ENCODE measurements at regions not wholly inside any gene's neighbourhood (a gene's known extent, or its start where the extent isn't known, plus 50 kb on each side); places are given as distances from the start of the nearest gene placed in this dataset.
"Not testable (repeated sequence)": the region's sequence is repeated elsewhere in the genome, so short reads cannot be mapped to it uniquely, and the experiment has no call there.

DNA sequence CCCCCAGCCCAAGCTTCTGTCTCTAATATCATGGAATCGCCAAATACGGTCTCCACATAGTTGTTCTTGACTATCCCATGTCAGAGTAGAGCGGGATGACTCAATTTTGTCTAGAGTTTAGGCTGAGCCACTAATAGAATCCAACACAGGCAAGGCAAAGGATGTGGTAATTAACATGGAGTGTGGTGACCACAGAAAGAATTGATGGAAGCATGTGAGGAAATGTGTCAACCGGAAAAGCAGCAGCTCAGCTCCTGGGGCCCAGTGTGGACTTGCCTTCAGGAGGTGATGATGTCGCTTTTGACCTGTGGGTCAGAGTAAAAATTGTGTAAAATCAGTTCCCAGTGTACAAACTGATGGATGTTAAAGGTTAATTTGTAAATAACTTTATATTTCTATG is 139.3 kb upstream of the KLF6 start:
- no peak overlapping the region for H3K4me3 ChIP-seq (ENCODE audit: low read depth, low read length)
- TF ChIP-seq, protein P1, sequence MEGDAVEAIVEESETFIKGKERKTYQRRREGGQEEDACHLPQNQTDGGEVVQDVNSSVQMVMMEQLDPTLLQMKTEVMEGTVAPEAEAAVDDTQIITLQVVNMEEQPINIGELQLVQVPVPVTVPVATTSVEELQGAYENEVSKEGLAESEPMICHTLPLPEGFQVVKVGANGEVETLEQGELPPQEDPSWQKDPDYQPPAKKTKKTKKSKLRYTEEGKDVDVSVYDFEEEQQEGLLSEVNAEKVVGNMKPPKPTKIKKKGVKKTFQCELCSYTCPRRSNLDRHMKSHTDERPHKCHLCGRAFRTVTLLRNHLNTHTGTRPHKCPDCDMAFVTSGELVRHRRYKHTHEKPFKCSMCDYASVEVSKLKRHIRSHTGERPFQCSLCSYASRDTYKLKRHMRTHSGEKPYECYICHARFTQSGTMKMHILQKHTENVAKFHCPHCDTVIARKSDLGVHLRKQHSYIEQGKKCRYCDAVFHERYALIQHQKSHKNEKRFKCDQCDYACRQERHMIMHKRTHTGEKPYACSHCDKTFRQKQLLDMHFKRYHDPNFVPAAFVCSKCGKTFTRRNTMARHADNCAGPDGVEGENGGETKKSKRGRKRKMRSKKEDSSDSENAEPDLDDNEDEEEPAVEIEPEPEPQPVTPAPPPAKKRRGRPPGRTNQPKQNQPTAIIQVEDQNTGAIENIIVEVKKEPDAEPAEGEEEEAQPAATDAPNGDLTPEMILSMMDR (IDR thresholded peaks at IDR 0.05; ENCODE audit: low read depth, low read length): no peak

DNA sequence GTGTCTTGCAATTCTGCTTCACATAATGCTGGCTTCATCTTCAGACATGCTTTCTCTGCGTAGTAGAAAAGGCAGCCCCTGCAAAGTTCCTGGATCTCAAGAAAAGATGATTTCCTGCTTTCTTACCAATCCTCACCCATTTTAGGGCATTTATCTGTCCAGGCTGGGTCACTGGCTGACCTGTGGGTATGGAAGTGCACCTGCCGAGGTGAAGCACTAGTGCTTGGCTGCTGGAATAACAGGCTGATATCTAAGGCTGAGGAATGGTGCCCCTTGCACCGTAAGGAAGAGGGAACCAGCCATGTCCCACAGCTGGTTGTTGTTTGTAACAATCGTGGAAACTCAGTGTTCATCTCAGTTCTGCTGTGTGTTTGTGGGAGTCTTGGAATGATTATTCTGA is 138.0 kb upstream of the KLF6 start:
- TF ChIP-seq, protein P1 (IDR thresholded peaks at IDR 0.05; ENCODE audit: low read depth, low read length): no peak
- no peak overlapping the region for H3K4me3 ChIP-seq (ENCODE audit: low read depth, low read length)

DNA sequence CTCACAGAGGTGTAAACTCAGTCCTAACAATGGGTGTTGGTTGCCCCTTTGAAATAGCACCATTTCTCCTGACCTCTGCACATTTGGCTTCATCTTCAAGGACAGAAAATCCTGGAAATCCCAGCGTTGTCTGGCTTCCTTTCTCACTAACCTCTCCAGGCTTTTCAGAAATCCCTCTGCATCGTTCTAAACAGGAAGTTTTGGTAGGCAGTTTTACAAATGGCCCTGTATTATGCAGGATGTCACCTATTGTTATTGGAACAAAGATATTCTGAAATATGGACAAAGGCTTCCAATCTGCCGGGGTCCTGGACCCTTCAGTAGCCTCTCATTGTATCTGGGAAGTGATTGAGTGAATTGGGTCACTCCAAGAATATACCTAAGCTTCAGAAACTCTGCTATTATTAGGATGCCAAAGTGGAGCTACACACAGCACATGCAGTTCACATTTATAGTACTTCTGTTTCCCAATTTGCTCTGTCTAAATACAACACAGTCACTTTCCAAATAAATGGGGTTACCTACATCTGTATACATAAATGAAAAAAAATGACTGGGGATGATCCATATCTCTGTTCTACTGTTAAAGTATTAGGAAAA is 134.8 kb upstream of the KLF6 start:
- TF ChIP-seq, protein P1 (IDR thresholded peaks at IDR 0.05; ENCODE audit: low read depth, low read length): no peak
- no peak overlapping the region for H3K4me3 ChIP-seq (ENCODE audit: low read depth, low read length)

DNA sequence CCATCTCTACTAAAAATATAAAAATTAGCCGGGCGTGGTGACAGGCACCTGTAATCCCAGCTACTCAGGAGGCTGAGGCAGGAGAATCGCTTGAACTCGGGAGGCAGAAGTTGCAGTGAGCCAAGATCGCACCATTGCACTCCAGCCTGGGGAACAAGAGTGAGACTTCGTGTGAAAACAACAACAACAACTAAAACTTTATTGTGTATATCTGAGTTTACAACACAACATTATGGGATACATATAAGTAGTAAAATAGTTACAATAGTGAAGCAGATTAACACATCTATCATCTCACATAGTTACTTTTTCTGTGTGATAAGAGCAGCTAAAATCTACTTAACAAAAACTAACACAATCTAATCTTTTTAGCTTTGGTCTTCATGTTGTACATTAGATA is 132.4 kb upstream of the KLF6 start:
- not testable (repeated sequence) for H3K4me3 ChIP-seq (ENCODE audit: low read depth, low read length)

DNA sequence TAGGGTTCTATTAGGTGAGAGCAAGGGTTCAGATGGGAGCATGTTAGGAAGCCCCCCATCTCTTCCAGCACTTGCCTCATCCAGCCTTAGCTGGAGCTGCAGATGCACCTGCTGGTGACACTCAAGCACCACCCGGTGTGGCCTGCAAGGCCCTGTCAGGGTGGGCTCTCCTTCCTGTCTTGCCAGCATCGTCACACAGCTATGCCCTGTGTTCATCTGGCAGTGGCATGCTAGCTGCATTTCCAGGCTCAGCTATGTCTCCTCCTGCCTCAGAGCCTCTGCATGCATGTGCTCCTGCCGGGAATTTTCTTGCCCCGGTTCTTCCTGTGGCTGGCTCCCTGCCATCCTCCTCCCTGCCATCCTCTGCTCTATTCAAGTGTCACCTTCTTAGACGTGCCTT is 129.7 kb upstream of the KLF6 start:
- TF ChIP-seq, protein P1 (IDR thresholded peaks at IDR 0.05; ENCODE audit: low read depth, low read length): no peak
- no peak overlapping the region for H3K4me3 ChIP-seq (ENCODE audit: low read depth, low read length)

DNA sequence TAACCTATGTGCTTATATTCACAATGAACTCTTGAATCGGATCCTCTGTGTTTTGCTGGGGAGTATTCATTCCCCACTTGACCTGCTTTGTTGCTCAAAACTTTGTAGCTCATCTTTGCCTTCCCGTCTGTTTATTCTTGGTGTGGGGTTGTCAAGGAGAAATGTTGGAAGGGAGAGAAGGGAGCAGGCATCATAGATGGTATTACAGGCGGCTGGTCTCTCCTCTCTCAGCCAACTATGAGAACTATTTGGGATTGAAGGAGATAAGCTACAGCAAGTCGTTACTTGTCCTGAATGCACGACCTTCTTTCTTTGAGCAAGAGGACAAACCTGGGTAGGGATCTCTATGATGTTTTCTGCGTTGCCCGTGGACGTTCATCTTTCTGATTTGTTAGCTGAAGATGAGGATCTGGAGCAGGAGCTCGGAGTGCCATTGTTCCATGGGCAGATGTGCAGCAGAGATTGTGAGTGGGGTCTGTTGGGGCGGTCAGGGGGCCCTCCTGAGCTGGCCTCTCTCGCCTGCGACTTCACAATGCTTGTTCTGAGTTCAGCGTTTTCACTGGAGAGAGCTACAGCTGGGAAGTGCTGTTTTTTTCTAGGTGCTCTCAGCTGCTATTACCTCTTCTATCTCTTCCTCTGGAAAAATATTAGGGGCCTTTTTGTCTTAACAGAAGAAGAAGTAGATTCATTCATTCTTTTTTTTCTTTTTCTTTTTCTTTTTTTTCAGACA is 126.9 kb upstream of the KLF6 start:
- TF ChIP-seq, protein P1 (IDR thresholded peaks at IDR 0.05; ENCODE audit: low read depth, low read length): no peak
- H3K4me3 ChIP-seq (ENCODE audit: low read depth, low read length): no peak overlapping the region

DNA sequence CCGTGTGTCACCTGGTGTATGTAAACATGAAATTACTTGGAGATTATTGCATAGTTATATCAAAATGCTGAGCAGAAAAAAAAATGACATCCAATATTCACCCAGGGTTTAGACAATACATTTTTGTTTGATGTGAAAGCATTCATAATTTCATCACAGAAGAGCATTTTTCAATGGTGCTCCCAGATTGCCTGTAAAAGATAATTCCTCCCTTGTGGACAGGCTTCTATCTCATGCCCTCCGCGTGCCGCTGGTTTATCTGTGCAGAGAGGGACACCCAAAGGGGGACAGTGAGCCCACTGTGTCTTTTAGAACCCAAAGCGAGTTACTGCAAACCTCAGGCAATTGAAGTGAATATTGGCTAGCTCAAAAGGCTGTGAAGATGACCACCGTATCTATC is 126.2 kb upstream of the KLF6 start:
- TF ChIP-seq, protein P1 (IDR thresholded peaks at IDR 0.05; ENCODE audit: low read depth, low read length): no peak
- no peak overlapping the region for H3K4me3 ChIP-seq (ENCODE audit: low read depth, low read length)
